ENCODE measurements at regions not wholly inside any gene's neighbourhood (a gene's known extent, or its start where the extent isn't known, plus 50 kb on each side); places are given as distances from the start of the nearest gene placed in this dataset.

DNA sequence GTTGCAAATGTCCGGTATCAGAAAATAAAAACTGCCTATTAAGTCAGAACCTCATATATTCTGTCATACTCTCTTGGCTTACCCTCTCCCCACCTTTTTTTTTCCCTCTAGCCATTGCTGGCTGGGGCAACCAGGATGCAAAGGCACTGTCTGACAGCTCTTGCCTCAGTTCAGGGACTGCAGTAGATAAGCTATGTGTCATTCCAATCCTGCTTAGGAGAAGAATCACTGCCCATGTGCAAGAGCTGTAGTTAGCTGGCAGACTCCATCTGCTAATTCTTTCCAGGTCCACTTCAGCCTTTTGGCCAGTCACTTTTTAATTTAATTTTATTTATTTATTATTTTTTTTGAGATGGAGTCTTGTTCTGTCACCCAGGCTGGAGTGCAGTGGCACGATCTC is 895.6 kb upstream of the SLC10A2 start (continued):
- TF ChIP-seq, protein P1, sequence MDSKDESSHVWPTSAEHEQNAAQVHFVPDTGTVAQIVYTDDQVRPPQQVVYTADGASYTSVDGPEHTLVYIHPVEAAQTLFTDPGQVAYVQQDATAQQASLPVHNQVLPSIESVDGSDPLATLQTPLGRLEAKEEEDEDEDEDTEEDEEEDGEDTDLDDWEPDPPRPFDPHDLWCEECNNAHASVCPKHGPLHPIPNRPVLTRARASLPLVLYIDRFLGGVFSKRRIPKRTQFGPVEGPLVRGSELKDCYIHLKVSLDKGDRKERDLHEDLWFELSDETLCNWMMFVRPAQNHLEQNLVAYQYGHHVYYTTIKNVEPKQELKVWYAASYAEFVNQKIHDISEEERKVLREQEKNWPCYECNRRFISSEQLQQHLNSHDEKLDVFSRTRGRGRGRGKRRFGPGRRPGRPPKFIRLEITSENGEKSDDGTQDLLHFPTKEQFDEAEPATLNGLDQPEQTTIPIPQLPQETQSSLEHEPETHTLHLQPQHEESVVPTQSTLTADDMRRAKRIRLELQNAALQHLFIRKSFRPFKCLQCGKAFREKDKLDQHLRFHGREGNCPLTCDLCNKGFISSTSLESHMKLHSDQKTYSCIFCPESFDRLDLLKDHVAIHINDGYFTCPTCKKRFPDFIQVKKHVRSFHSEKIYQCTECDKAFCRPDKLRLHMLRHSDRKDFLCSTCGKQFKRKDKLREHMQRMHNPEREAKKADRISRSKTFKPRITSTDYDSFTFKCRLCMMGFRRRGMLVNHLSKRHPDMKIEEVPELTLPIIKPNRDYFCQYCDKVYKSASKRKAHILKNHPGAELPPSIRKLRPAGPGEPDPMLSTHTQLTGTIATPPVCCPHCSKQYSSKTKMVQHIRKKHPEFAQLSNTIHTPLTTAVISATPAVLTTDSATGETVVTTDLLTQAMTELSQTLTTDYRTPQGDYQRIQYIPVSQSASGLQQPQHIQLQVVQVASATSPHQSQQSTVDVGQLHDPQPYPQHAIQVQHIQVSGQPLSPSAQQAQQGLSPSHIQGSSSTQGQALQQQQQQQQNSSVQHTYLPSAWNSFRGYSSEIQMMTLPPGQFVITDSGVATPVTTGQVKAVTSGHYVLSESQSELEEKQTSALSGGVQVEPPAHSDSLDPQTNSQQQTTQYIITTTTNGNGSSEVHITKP (tag by site-specific recombination; IDR thresholded peaks at IDR 0.05) = no peak
- TF ChIP-seq ZNF140 (tag by site-specific recombination; IDR thresholded peaks at IDR 0.05) (no peak), ZNF561 (tag by site-specific recombination; IDR thresholded peaks at IDR 0.05; ENCODE audit: borderline replicate concordance) (no peak), ZNF366 (tag by site-specific recombination; conservative IDR thresholded peaks at IDR 0.05) (no peak), ZEB2 (tag by site-specific recombination; IDR thresholded peaks at IDR 0.05) (no peak), IKZF3 (tag by site-specific recombination; IDR thresholded peaks at IDR 0.05) (no peak)
- TF ChIP-seq, protein P2, sequence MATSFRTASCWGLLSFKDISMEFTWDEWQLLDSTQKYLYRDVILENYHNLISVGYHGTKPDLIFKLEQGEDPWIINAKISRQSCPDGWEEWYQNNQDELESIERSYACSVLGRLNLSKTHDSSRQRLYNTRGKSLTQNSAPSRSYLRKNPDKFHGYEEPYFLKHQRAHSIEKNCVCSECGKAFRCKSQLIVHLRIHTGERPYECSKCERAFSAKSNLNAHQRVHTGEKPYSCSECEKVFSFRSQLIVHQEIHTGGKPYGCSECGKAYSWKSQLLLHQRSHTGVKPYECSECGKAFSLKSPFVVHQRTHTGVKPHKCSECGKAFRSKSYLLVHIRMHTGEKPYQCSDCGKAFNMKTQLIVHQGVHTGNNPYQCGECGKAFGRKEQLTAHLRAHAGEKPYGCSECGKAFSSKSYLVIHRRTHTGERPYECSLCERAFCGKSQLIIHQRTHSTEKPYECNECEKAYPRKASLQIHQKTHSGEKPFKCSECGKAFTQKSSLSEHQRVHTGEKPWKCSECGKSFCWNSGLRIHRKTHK (tag by site-specific recombination; IDR thresholded peaks at IDR 0.05) = no peak

DNA sequence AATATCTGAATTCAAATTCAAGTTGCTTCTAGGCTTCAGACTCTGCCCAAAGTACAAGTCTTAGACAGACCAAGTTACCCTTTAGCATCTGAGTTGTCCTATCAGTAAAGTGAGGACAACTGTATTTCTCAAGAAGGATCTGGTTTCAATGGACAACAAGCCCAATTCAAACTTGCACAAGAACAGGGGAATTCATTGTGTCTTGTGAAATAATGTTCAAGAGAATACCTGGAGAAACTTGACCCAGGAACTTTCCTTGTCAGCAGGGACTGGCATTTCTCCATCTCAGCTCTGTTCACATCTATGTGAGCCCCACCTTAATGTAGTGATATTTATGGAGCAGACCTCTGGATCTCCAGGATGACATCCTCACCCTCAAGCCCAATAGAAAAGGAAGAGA is 894.9 kb upstream of the SLC10A2 start:
- ChIA-PET POLR2A (no interaction called here), CTCF (no interaction called here)
- Histone ChIP-seq H3K4me3 (ENCODE audit: low read depth, low read length) (no peak overlapping the region), H3K27ac (ENCODE audit: extremely low read depth, low read depth, low read length) (no peak overlapping the region), H3K36me3 (ENCODE audit: control insufficient read depth in 2 of 2, insufficient read depth in 1 of 2, low read length in 2 of 2) (no peaks in the 10 kb centered on the region), H3K9me3 (ENCODE audit: control insufficient read depth, insufficient read depth, low read depth, low read length) (no peaks in the 10 kb centered on the region), H3K4me1 (ENCODE audit: control insufficient read depth, insufficient read depth, low read length) (no peaks in the 10 kb centered on the region)
- no peak for TF ChIP-seq SP3 (tag by site-specific recombination; IDR thresholded peaks at IDR 0.05)

DNA sequence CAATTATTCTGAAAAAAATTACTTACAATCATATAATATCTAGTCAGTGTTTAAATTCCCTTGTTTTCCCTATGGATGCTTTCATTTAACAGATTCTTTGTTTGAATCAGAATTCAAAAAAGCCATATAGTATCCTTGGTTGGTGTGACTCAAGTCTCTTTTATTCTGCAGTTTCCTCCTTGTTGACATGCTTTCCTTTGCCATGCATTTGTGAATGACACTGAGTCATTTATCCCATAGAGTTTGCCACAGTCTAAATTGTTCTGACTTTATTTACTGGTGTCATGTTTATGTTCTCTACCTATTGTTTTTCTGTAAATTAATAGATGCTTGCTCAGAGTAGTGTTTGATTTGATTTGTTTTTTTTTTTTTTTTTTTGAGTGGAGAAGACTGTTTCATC is 893.8 kb upstream of the SLC10A2 start:
- CTCF ChIA-PET = interaction anchor here (0.6 kb wide), 1 partner anchor 214 kb away, joined by 3 read pairs; no protein-coding TSS in a partner anchor
- POLR2A ChIA-PET = no interaction called here
- no peak overlapping the region for H3K27ac ChIP-seq (ENCODE audit: extremely low read depth, low read depth, low read length)

More for the DNA sequence above, 893.8 kb upstream of the SLC10A2 start:
- Histone ChIP-seq H3K4me3 (ENCODE audit: low read depth, low read length) (no peak overlapping the region), H3K36me3 (ENCODE audit: control insufficient read depth in 2 of 2, insufficient read depth in 1 of 2, low read length in 2 of 2) (no peaks in the 10 kb centered on the region), H3K9me3 (ENCODE audit: control insufficient read depth, insufficient read depth, low read depth, low read length) (no peaks in the 10 kb centered on the region), H3K4me1 (ENCODE audit: control insufficient read depth, insufficient read depth, low read length) (no peaks in the 10 kb centered on the region)
- TF ChIP-seq KLF1 (tag by site-specific recombination; IDR thresholded peaks at IDR 0.05) (no peak), ZNF561 (tag by site-specific recombination; IDR thresholded peaks at IDR 0.05; ENCODE audit: borderline replicate concordance) (no peak), EGR2 (tag by site-specific recombination; IDR thresholded peaks at IDR 0.05; ENCODE audit: low read depth) (no peak), ZNF529 (tag by site-specific recombination; IDR thresholded peaks at IDR 0.05; ENCODE audit: insufficient replicate concordance) (no peak), MZF1 (tag by site-specific recombination; IDR thresholded peaks at IDR 0.05; ENCODE audit: borderline replicate concordance) (no peak), PRDM1 (tag by site-specific recombination; IDR thresholded peaks at IDR 0.05) (no peak), ZNF211 (tag by site-specific recombination; IDR thresholded peaks at IDR 0.05; ENCODE audit: low read depth) (no peak), SETDB1 (IDR thresholded peaks at IDR 0.05; ENCODE audit: insufficient read length, low read length) (no peak), KLF8 (tag by site-specific recombination; IDR thresholded peaks at IDR 0.05) (no peak), ZNF707 (tag by site-specific recombination; IDR thresholded peaks at IDR 0.05) (no peak)
- TF ChIP-seq, protein P3, sequence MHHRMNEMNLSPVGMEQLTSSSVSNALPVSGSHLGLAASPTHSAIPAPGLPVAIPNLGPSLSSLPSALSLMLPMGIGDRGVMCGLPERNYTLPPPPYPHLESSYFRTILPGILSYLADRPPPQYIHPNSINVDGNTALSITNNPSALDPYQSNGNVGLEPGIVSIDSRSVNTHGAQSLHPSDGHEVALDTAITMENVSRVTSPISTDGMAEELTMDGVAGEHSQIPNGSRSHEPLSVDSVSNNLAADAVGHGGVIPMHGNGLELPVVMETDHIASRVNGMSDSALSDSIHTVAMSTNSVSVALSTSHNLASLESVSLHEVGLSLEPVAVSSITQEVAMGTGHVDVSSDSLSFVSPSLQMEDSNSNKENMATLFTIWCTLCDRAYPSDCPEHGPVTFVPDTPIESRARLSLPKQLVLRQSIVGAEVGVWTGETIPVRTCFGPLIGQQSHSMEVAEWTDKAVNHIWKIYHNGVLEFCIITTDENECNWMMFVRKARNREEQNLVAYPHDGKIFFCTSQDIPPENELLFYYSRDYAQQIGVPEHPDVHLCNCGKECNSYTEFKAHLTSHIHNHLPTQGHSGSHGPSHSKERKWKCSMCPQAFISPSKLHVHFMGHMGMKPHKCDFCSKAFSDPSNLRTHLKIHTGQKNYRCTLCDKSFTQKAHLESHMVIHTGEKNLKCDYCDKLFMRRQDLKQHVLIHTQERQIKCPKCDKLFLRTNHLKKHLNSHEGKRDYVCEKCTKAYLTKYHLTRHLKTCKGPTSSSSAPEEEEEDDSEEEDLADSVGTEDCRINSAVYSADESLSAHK (tag by site-specific recombination; IDR thresholded peaks at IDR 0.05) = no peak
- TF ChIP-seq, protein P4, sequence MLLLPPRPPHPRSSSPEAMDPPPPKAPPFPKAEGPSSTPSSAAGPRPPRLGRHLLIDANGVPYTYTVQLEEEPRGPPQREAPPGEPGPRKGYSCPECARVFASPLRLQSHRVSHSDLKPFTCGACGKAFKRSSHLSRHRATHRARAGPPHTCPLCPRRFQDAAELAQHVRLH (tag by site-specific recombination; IDR thresholded peaks at IDR 0.05) = no peak
- TF ChIP-seq, protein P2 (tag by site-specific recombination; IDR thresholded peaks at IDR 0.05) = no peak
